ENCODE measurements at regions not wholly inside any gene's neighbourhood (a gene's known extent, or its start where the extent isn't known, plus 50 kb on each side); places are given as distances from the start of the nearest gene placed in this dataset.

- TF ChIP-seq ZNF565 (CRISPR knock-in tag; conservative IDR thresholded peaks at IDR 0.05; ENCODE audit: low read depth) (no peak), GLIS3 (CRISPR knock-in tag; IDR thresholded peaks at IDR 0.05) (no peak), ZC3H10 (CRISPR knock-in tag; IDR thresholded peaks at IDR 0.05) (no peak), TSHZ2 (CRISPR knock-in tag; IDR thresholded peaks at IDR 0.05) (no peak), ISL1 (CRISPR knock-in tag; IDR thresholded peaks at IDR 0.05) (no peak), CSDC2 (CRISPR knock-in tag; IDR thresholded peaks at IDR 0.05) (no peak), BACH2 (CRISPR knock-in tag; IDR thresholded peaks at IDR 0.05; ENCODE audit: borderline replicate concordance) (no peak), ZNF8 (CRISPR knock-in tag; IDR thresholded peaks at IDR 0.05) (no peak), PPARA (CRISPR knock-in tag; IDR thresholded peaks at IDR 0.05; ENCODE audit: borderline replicate concordance) (no peak), ARNTL (CRISPR knock-in tag; IDR thresholded peaks at IDR 0.05; ENCODE audit: borderline replicate concordance, low read depth) (no peak), TOX (CRISPR knock-in tag; IDR thresholded peaks at IDR 0.05; ENCODE audit: borderline replicate concordance) (no peak), ESRRG (CRISPR knock-in tag; IDR thresholded peaks at IDR 0.05) (no peak), OSR1 (CRISPR knock-in tag; IDR thresholded peaks at IDR 0.05) (no peak), RARB (CRISPR knock-in tag; IDR thresholded peaks at IDR 0.05) (no peak), ZFP30 (CRISPR knock-in tag; IDR thresholded peaks at IDR 0.05) (no peak), ZNF70 (CRISPR knock-in tag; IDR thresholded peaks at IDR 0.05) (no peak)
- ATAC-seq, result 0 out of 3 replicates have a peak, but pooled peaks have one; percentile 14
These were observed 351.6 kb upstream of the B3GALT2 start for GRCh38 chr1:193538003-193538354.

GRCh38 chr1:193537266-193538002 is 351.0 kb upstream of the B3GALT2 start:
- no peak for TF ChIP-seq ZFP30 (CRISPR knock-in tag; IDR thresholded peaks at IDR 0.05)
- TF ChIP-seq CSDC2 (CRISPR knock-in tag; IDR thresholded peaks at IDR 0.05), result no peak
- TF ChIP-seq ZNF565 (CRISPR knock-in tag; conservative IDR thresholded peaks at IDR 0.05; ENCODE audit: low read depth), result no peak
- no peak for TF ChIP-seq BACH2 (CRISPR knock-in tag; IDR thresholded peaks at IDR 0.05; ENCODE audit: borderline replicate concordance)
- TF ChIP-seq CREB5 (CRISPR knock-in tag; IDR thresholded peaks at IDR 0.05; ENCODE audit: low read depth), result no peak
- no peak for TF ChIP-seq RARB (CRISPR knock-in tag; IDR thresholded peaks at IDR 0.05)
- no peak for TF ChIP-seq ZNF70 (CRISPR knock-in tag; IDR thresholded peaks at IDR 0.05)
- no peak for TF ChIP-seq ARNTL (CRISPR knock-in tag; IDR thresholded peaks at IDR 0.05; ENCODE audit: borderline replicate concordance, low read depth)
- no peak for TF ChIP-seq TOX (CRISPR knock-in tag; IDR thresholded peaks at IDR 0.05; ENCODE audit: borderline replicate concordance)
- TF ChIP-seq SNAI2 (CRISPR knock-in tag; IDR thresholded peaks at IDR 0.05), result no peak
- TF ChIP-seq GLIS3 (CRISPR knock-in tag; IDR thresholded peaks at IDR 0.05), result no peak
- TF ChIP-seq PPARA (CRISPR knock-in tag; IDR thresholded peaks at IDR 0.05; ENCODE audit: borderline replicate concordance), result no peak
- no peak for TF ChIP-seq PATZ1 (CRISPR knock-in tag; IDR thresholded peaks at IDR 0.05; ENCODE audit: borderline replicate concordance)
- TF ChIP-seq OSR1 (CRISPR knock-in tag; IDR thresholded peaks at IDR 0.05), result no peak
- TF ChIP-seq CSRNP3 (CRISPR knock-in tag; IDR thresholded peaks at IDR 0.05), result no peak
- no peak for TF ChIP-seq TSHZ2 (CRISPR knock-in tag; IDR thresholded peaks at IDR 0.05)
- TF ChIP-seq TCF4 (CRISPR knock-in tag; IDR thresholded peaks at IDR 0.05; ENCODE audit: borderline replicate concordance), result no peak
- no peak for TF ChIP-seq ZC3H10 (CRISPR knock-in tag; IDR thresholded peaks at IDR 0.05)
- TF ChIP-seq POU6F1 (CRISPR knock-in tag; IDR thresholded peaks at IDR 0.05; ENCODE audit: borderline replicate concordance, low read depth), result no peak
- no peak for TF ChIP-seq ESRRG (CRISPR knock-in tag; IDR thresholded peaks at IDR 0.05)
- ATAC-seq, result peak; percentile 55
